SJCRH30 (cell line): ENCODE measurements at regions not wholly inside any gene's neighbourhood (a gene's known extent, or its start where the extent isn't known, plus 50 kb on each side); places are given as distances from the start of the nearest gene placed in this dataset.

Source experiments
- DNase-seq, 2 experiments: peaks; one replicate each; pipeline ENCODE4 v3.0.0-alpha.2; 2015 to 2020
- H3K27ac ChIP-seq: fragments of 250-450 bp; sonication (Bioruptor Pico); 2 replicates; pipeline ENCODE4 v1.5.1; 2020; ENCODE audit warnings: mild to moderate bottlenecking, moderate library complexity
- H3K27me3 ChIP-seq: fragments of 250-450 bp; sonication (Bioruptor Pico); 2 replicates; pipeline ENCODE4 v1.5.1; 2020; ENCODE audit warnings: mild to moderate bottlenecking, moderate library complexity
- H3K36me3 ChIP-seq: fragments of 250-450 bp; sonication (Bioruptor Pico); 2 replicates; pipeline ENCODE4 v1.5.1; 2020; ENCODE audit warnings: mild to moderate bottlenecking, moderate library complexity
- H3K4me1 ChIP-seq: fragments of 250-450 bp; sonication (Bioruptor Pico); 2 replicates; pipeline ENCODE4 v1.5.1; 2020; ENCODE audit warnings: mild to moderate bottlenecking, moderate library complexity
- H3K4me3 ChIP-seq: fragments of 250-450 bp; sonication (Bioruptor Pico); 2 replicates; pipeline ENCODE4 v1.5.1; 2020; ENCODE audit warnings: mild to moderate bottlenecking, moderate library complexity
- H3K9me3 ChIP-seq: fragments of 250-450 bp; sonication (Bioruptor Pico); replicated peaks from 2 replicates; pipeline ENCODE4 v1.5.1; 2020; ENCODE audit warnings: mild to moderate bottlenecking, moderate library complexity

GRCh38 chr12:5246196-5246595 is 185.7 kb upstream of the NTF3 start:
- Histone ChIP-seq H3K27me3 (no peaks in the 10 kb centered on the region), H3K36me3 (no peaks in the 10 kb centered on the region), H3K4me3 (no peak overlapping the region), H3K4me1 (peaks cover 51% of the 10 kb centered on the region), H3K9me3 (no peaks in the 10 kb centered on the region), H3K27ac (no peak overlapping the region)
- DNase-seq, result no peak

- no peaks in the 10 kb centered on the region for H3K36me3 ChIP-seq
- H3K27ac ChIP-seq, result peak overlapping the region; percentile 37
- DNase-seq, result peak; percentile 54 to 62
- H3K9me3 ChIP-seq, result no peaks in the 10 kb centered on the region
- no peaks in the 10 kb centered on the region for H3K27me3 ChIP-seq
- H3K4me3 ChIP-seq, result no peak overlapping the region
- peaks cover 46% of the 10 kb centered on the region for H3K4me1 ChIP-seq
These were observed 184.8 kb upstream of the NTF3 start for GRCh38 chr12:5247144-5247543.

GRCh38 chr12:5248230-5248629 is 183.7 kb upstream of the NTF3 start:
- peaks cover 35% of the 10 kb centered on the region for H3K4me1 ChIP-seq
- no peaks in the 10 kb centered on the region for H3K27me3 ChIP-seq
- no peak overlapping the region for H3K27ac ChIP-seq
- H3K4me3 ChIP-seq, result no peak overlapping the region
- no peak for DNase-seq
- H3K36me3 ChIP-seq, result no peaks in the 10 kb centered on the region
- no peaks in the 10 kb centered on the region for H3K9me3 ChIP-seq

- no peaks in the 10 kb centered on the region for H3K9me3 ChIP-seq
- H3K36me3 ChIP-seq, result no peaks in the 10 kb centered on the region
- no peaks in the 10 kb centered on the region for H3K27me3 ChIP-seq
- H3K4me3 ChIP-seq, result no peak overlapping the region
- H3K27ac ChIP-seq, result no peak overlapping the region
- H3K4me1 ChIP-seq, result peaks cover 26% of the 10 kb centered on the region
- DNase-seq, result no peak
These were observed 182.8 kb upstream of the NTF3 start for GRCh38 chr12:5248999-5249526.

- H3K9me3 ChIP-seq, result no peaks in the 10 kb centered on the region
- H3K27ac ChIP-seq, result no peak overlapping the region
- peaks cover 16% of the 10 kb centered on the region for H3K4me1 ChIP-seq
- DNase-seq, result no peak
- no peaks in the 10 kb centered on the region for H3K27me3 ChIP-seq
- H3K36me3 ChIP-seq, result no peaks in the 10 kb centered on the region
- no peak overlapping the region for H3K4me3 ChIP-seq
These were observed 180.8 kb upstream of the NTF3 start for GRCh38 chr12:5251092-5251491.

- Histone ChIP-seq H3K36me3 (no peaks in the 10 kb centered on the region), H3K9me3 (no peaks in the 10 kb centered on the region), H3K27me3 (no peaks in the 10 kb centered on the region), H3K4me3 (no peak overlapping the region), H3K4me1 (peaks cover 12% of the 10 kb centered on the region), H3K27ac (no peak overlapping the region)
- no peak for DNase-seq
These were observed 180.1 kb upstream of the NTF3 start for GRCh38 chr12:5251786-5252185.

- Histone ChIP-seq H3K4me3 (no peak overlapping the region), H3K36me3 (no peaks in the 10 kb centered on the region), H3K27me3 (no peaks in the 10 kb centered on the region), H3K9me3 (no peaks in the 10 kb centered on the region), H3K4me1 (peaks cover 9% of the 10 kb centered on the region), H3K27ac (no peak overlapping the region)
- DNase-seq, result no peak
These were observed 177.2 kb upstream of the NTF3 start for GRCh38 chr12:5254703-5255102.

- no peak for DNase-seq
These were observed 174.0 kb upstream of the NTF3 start for GRCh38 chr12:5257763-5258495.

GRCh38 chr12:5258498-5258897 is 173.4 kb upstream of the NTF3 start:
- H3K4me3 ChIP-seq, result no peak overlapping the region
- H3K9me3 ChIP-seq, result no peaks in the 10 kb centered on the region
- DNase-seq, result no peak
- H3K36me3 ChIP-seq, result no peaks in the 10 kb centered on the region
- H3K4me1 ChIP-seq, result peaks cover 16% of the 10 kb centered on the region
- H3K27me3 ChIP-seq, result no peaks in the 10 kb centered on the region
- H3K27ac ChIP-seq, result peak overlapping the region; percentile 22; the same call in 1 of the 2 replicates

More at GRCh38 chr12:5257763-5258495, 174.0 kb upstream of the NTF3 start:
- Histone ChIP-seq H3K27ac (no peak overlapping the region), H3K27me3 (no peaks in the 10 kb centered on the region), H3K4me3 (no peak overlapping the region), H3K9me3 (no peaks in the 10 kb centered on the region), H3K4me1 (peaks cover 16% of the 10 kb centered on the region), H3K36me3 (no peaks in the 10 kb centered on the region)

GRCh38 chr12:5258926-5259325 is 173.0 kb upstream of the NTF3 start:
- Histone ChIP-seq H3K27me3 (no peaks in the 10 kb centered on the region), H3K4me3 (no peak overlapping the region), H3K36me3 (no peaks in the 10 kb centered on the region), H3K27ac (peak overlapping the region; percentile 22), H3K4me1 (peaks cover 16% of the 10 kb centered on the region), H3K9me3 (no peaks in the 10 kb centered on the region)
- DNase-seq, result no peak

- DNase-seq, result no peak
These were observed 172.4 kb upstream of the NTF3 start for GRCh38 chr12:5259523-5259922.

GRCh38 chr12:5260086-5260485 is 171.8 kb upstream of the NTF3 start:
- H3K4me1 ChIP-seq, result peaks cover 16% of the 10 kb centered on the region
- no peak overlapping the region for H3K4me3 ChIP-seq
- no peak for DNase-seq
- H3K9me3 ChIP-seq, result no peaks in the 10 kb centered on the region
- no peaks in the 10 kb centered on the region for H3K27me3 ChIP-seq
- no peak overlapping the region for H3K27ac ChIP-seq
- H3K36me3 ChIP-seq, result no peaks in the 10 kb centered on the region

More at GRCh38 chr12:5259523-5259922, 172.4 kb upstream of the NTF3 start:
- Histone ChIP-seq H3K36me3 (no peaks in the 10 kb centered on the region), H3K27me3 (no peaks in the 10 kb centered on the region), H3K9me3 (no peaks in the 10 kb centered on the region), H3K4me3 (no peak overlapping the region), H3K4me1 (peaks cover 16% of the 10 kb centered on the region), H3K27ac (peak overlapping the region; percentile 22; the same call in 1 of the 2 replicates)

- DNase-seq, result no peak
These were observed 171.3 kb upstream of the NTF3 start for GRCh38 chr12:5260591-5261086.

GRCh38 chr12:5262450-5262849 is 169.5 kb upstream of the NTF3 start:
- H3K36me3 ChIP-seq, result no peaks in the 10 kb centered on the region
- no peaks in the 10 kb centered on the region for H3K27me3 ChIP-seq
- no peak for DNase-seq
- no peaks in the 10 kb centered on the region for H3K9me3 ChIP-seq
- H3K27ac ChIP-seq, result no peak overlapping the region
- peaks cover 16% of the 10 kb centered on the region for H3K4me1 ChIP-seq
- H3K4me3 ChIP-seq, result no peak overlapping the region

More at GRCh38 chr12:5260591-5261086, 171.3 kb upstream of the NTF3 start:
- Histone ChIP-seq H3K9me3 (no peaks in the 10 kb centered on the region), H3K27ac (no peak overlapping the region), H3K4me1 (peaks cover 16% of the 10 kb centered on the region), H3K27me3 (no peaks in the 10 kb centered on the region), H3K36me3 (no peaks in the 10 kb centered on the region), H3K4me3 (no peak overlapping the region)

GRCh38 chr12:5262885-5263284 is 169.0 kb upstream of the NTF3 start:
- H3K36me3 ChIP-seq, result no peaks in the 10 kb centered on the region
- no peak overlapping the region for H3K27ac ChIP-seq
- H3K4me1 ChIP-seq, result peaks cover 16% of the 10 kb centered on the region
- H3K9me3 ChIP-seq, result no peaks in the 10 kb centered on the region
- H3K4me3 ChIP-seq, result no peak overlapping the region
- no peaks in the 10 kb centered on the region for H3K27me3 ChIP-seq
- no peak for DNase-seq

GRCh38 chr12:5264006-5264405 is 167.9 kb upstream of the NTF3 start:
- Histone ChIP-seq H3K9me3 (no peaks in the 10 kb centered on the region), H3K27ac (no peak overlapping the region), H3K36me3 (no peaks in the 10 kb centered on the region), H3K4me3 (no peak overlapping the region), H3K4me1 (peaks cover 13% of the 10 kb centered on the region), H3K27me3 (no peaks in the 10 kb centered on the region)
- DNase-seq, result no peak
